ENCODE measurements at regions not wholly inside any gene's neighbourhood (a gene's known extent, or its start where the extent isn't known, plus 50 kb on each side); places are given as distances from the start of the nearest gene placed in this dataset.

DNA sequence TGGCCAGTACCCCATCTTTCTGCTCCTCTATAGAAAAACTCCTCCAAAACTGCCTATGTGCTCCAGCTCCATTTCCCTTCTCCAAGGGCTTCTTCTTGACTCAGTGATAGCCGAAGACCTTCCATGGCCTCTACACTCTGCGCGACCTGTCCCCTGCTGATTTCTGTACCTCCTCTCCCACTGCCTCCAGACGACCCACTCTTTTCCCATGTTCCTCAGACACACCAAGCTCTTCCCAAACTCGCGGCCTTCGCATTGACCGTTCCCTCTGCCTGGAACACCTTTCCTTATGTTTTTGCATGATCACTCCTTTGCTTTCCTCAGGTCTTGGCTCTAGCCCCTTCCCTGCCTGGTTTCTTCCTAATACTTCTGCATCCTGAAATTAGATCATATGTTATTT lies 255.6 kb upstream of the SDK2 start:
- no peak for TF ChIP-seq CTCF (IDR thresholded peaks at IDR 0.05)
- TF ChIP-seq POLR2A (IDR thresholded peaks at IDR 0.05): no peak
- TF ChIP-seq POLR2AphosphoS5 (IDR thresholded peaks at IDR 0.05): no peak

Measured in breast epithelium (tissue), 3 donors.